HepG2 (cell line): ENCODE measurements at regions not wholly inside any gene's neighbourhood (a gene's known extent, or its start where the extent isn't known, plus 50 kb on each side); places are given as distances from the start of the nearest gene placed in this dataset.

ENCODE experiments used
- ATAC-seq: fragments of 200-7000 bp; cut with Tn5 transposase; 3 replicates; pipeline ENCODE4 v1.9.1; 2020; ENCODE audit warnings: mild to moderate bottlenecking, moderate library complexity
- BruUV-seq: library from RNA; stranded (reverse); fragments of 400-500 nt; replicated peaks from 2 replicates; lab custom pipeline; 2021; lab: Mats Ljungman, UMichigan
- CTCF ChIA-PET: fragments of 300-600 bp; formaldehyde crosslinking; extraction: SDS; loops from one replicate; lab custom pipeline; 2021; ENCODE audit warnings: low total read pairs, inconsistent platforms, low intra/inter-chr PET ratio; lab: Yijun Ruan, JAX
- POLR2A ChIA-PET: fragments of 350-600 bp; sonication (Branson Sonifier 250); formaldehyde crosslinking; loops from one replicate; lab custom pipeline; 2020; ENCODE audit warnings: antibody characterized with exemption, inconsistent platforms; lab: Yijun Ruan, JAX
- DNase-seq: peaks from one replicate; pipeline ENCODE4 v3.0.0-alpha.2; 2015; ENCODE audit warnings: low spot score
- FAIRE-seq: peaks from 3 replicates; lab custom pipeline; 2011; peaks lifted over from hg19 to GRCh38; lab: Jason Lieb, UNC
- H2AFZ ChIP-seq: one replicate; pipeline ENCODE4 v1.6.1; 2011; ENCODE audit warnings: low read length, inconsistent platforms
- H3K27ac ChIP-seq: fragments of 300-600 bp; 3 replicates; pipeline ENCODE4 v1.8.0; 2011; ENCODE audit warnings: mixed run types, mild to moderate bottlenecking, mixed read lengths, low read length, inconsistent platforms; ENCODE audit not compliant: insufficient read depth; ENCODE audit errors: extremely low read length
- H3K27me3 ChIP-seq, 2 experiments: fragments of 200-600 bp in 1 of 2; 2 replicates in 1 of 2; 3 replicates in 1 of 2; pipeline versions ENCODE4 v1.6.0 to v1.8.0; 2011; ENCODE audit warnings: low read length in 2 of 2, mild to moderate bottlenecking in 2 of 2, moderate library complexity in 2 of 2, inconsistent platforms in 1 of 2; ENCODE audit not compliant: insufficient read depth in 2 of 2, control insufficient read depth in 1 of 2
- H3K36me3 ChIP-seq, 2 experiments: fragments of 200-600 bp in 1 of 2; replicated peaks in 1 of 2; 2 replicates in 1 of 2; 3 replicates in 1 of 2; pipeline versions ENCODE4 v1.5.1 to v1.8.0; 2011; ENCODE audit warnings: low read length in 2 of 2, inconsistent platforms in 1 of 2; ENCODE audit not compliant: insufficient read depth in 2 of 2, control insufficient read depth in 1 of 2
- H3K4me1 ChIP-seq: 2 replicates; pipeline ENCODE4 v1.5.1; 2012; ENCODE audit warnings: low read length, inconsistent platforms; ENCODE audit not compliant: insufficient read depth
- H3K4me2 ChIP-seq: 2 replicates; pipeline ENCODE4 v1.6.0; 2011; ENCODE audit warnings: low read depth, low read length, inconsistent platforms
- H3K4me3 ChIP-seq, 3 experiments: fragments of 200-600 bp in 1 of 3; sonication (generic), shearing (Covaris generic) in 1 of 3; replicated peaks in 1 of 3; 2 replicates each; pipeline ENCODE4 v1.5.1; 2011 to 2016; ENCODE audit warnings: low read length in 3 of 3, inconsistent platforms in 2 of 3, low read depth in 2 of 3, mild to moderate bottlenecking in 2 of 3, control low read depth in 1 of 3, mixed read lengths in 1 of 3; ENCODE audit not compliant: insufficient read depth in 1 of 3
- H3K79me2 ChIP-seq: one replicate; pipeline ENCODE4 v1.6.1; 2011; ENCODE audit warnings: low read length, inconsistent platforms; ENCODE audit not compliant: insufficient read depth
- H3K9ac ChIP-seq: 2 replicates; pipeline ENCODE4 v1.6.0; 2011; ENCODE audit warnings: mild to moderate bottlenecking, low read depth, low read length, inconsistent platforms; ENCODE audit not compliant: insufficient read depth
- H3K9me3 ChIP-seq: 2 replicates; pipeline ENCODE4 v1.5.1; 2012; ENCODE audit warnings: mild to moderate bottlenecking, low read length
- H4K20me1 ChIP-seq: 2 replicates; pipeline ENCODE4 v1.6.0; 2011; ENCODE audit warnings: inconsistent platforms, mild to moderate bottlenecking, low read length, moderate library complexity; ENCODE audit not compliant: insufficient read depth
- ATRX ChIP-seq: sonication (generic); formaldehyde crosslinking; IDR thresholded peaks from 2 replicates; pipeline ENCODE4 v1.4.0; 2020; ENCODE audit warnings: missing genetic modification reagents, borderline replicate concordance
- EZH2 ChIP-seq: conservative IDR thresholded peaks from 2 replicates; pipeline ENCODE4 v1.6.1; 2012; ENCODE audit warnings: mild to moderate bottlenecking, low read depth, low read length, moderate library complexity
- MIER3 ChIP-seq: IDR thresholded peaks from 2 replicates; pipeline ENCODE4 v1.6.1; 2016; ENCODE audit warnings: missing compliant biosample characterization, borderline replicate concordance
- PITX1 ChIP-seq: sonication (generic); formaldehyde crosslinking; IDR thresholded peaks from 2 replicates; pipeline ENCODE4 v1.5.1; 2020; ENCODE audit warnings: mild to moderate bottlenecking, missing genetic modification reagents
- RARA ChIP-seq: IDR thresholded peaks from 2 replicates; pipeline ENCODE4 v1.6.1; 2016; ENCODE audit warnings: missing genetic modification reagents, missing compliant biosample characterization
- RCOR2 ChIP-seq: IDR thresholded peaks from 2 replicates; pipeline ENCODE4 v1.6.1; 2016; ENCODE audit warnings: missing biosample characterization, missing genetic modification reagents
- REXO4 ChIP-seq: sonication (generic); formaldehyde crosslinking; IDR thresholded peaks from 2 replicates; pipeline ENCODE4 v1.8.0; 2022; ENCODE audit warnings: missing genetic modification reagents, mild to moderate bottlenecking, borderline replicate concordance
- SNAPC5 ChIP-seq: sonication (generic); formaldehyde crosslinking; IDR thresholded peaks from 2 replicates; pipeline ENCODE4 v1.8.1; 2023; ENCODE audit warnings: mild to moderate bottlenecking, missing genetic modification reagents, borderline replicate concordance
- TRIM24 ChIP-seq: sonication (generic); formaldehyde crosslinking; IDR thresholded peaks from 2 replicates; pipeline ENCODE4 v1.8.0; 2022; ENCODE audit warnings: mild to moderate bottlenecking, missing genetic modification reagents
- ZNF101 ChIP-seq: sonication (generic); formaldehyde crosslinking; IDR thresholded peaks from 2 replicates; pipeline ENCODE4 v1.4.0; 2020; ENCODE audit warnings: mild to moderate bottlenecking, low read depth, missing genetic modification reagents, borderline replicate concordance
- ZNF207 ChIP-seq: fragments of 450-650 bp; IDR thresholded peaks from 2 replicates; pipeline ENCODE4 v1.6.1; 2016; ENCODE audit warnings: antibody characterized with exemption, borderline replicate concordance
- ZNF264 ChIP-seq: sonication (generic); formaldehyde crosslinking; IDR thresholded peaks from 2 replicates; pipeline ENCODE4 v1.4.0; 2020; ENCODE audit warnings: missing genetic modification reagents
- ZNF296 ChIP-seq: sonication (generic); formaldehyde crosslinking; conservative IDR thresholded peaks from 2 replicates; pipeline ENCODE4 v1.5.0; 2020; ENCODE audit warnings: mild to moderate bottlenecking, missing genetic modification reagents
- ZNF646 ChIP-seq: sonication (generic); formaldehyde crosslinking; IDR thresholded peaks from 2 replicates; pipeline ENCODE4 v1.9.0; 2021; ENCODE audit warnings: mild to moderate bottlenecking, missing genetic modification reagents
- ZNF724P ChIP-seq: sonication (generic); formaldehyde crosslinking; IDR thresholded peaks from 2 replicates; pipeline ENCODE4 v1.8.0; 2022; ENCODE audit warnings: missing genetic modification reagents, borderline replicate concordance
- ZNF746 ChIP-seq: sonication (generic); formaldehyde crosslinking; IDR thresholded peaks from 2 replicates; pipeline ENCODE4 v1.8.0; 2022; ENCODE audit warnings: mild to moderate bottlenecking, missing genetic modification reagents
- WGBS: methylation state at CpG from one replicate; pipeline ENCODE4 v1.1.6; 2017; ENCODE audit warnings: low lambda C conversion rate; 5-methylcytosine and 5-hydroxymethylcytosine counted together
- in situ Hi-C: cut with HindIII; loops from 2 replicates; pipeline ENCODE4 v1.10.0; 2017; ENCODE audit warnings: low pct_unique_long_range_greater_than_20kb; ENCODE audit not compliant: extremely low pct_ligation_motif_present
- intact Hi-C: fragments of 100-400 bp; cut with micrococcal nuclease; formaldehyde crosslinking; loops from one replicate; pipeline ENCODE4 v1.10.0; 2022; ENCODE audit not compliant: unreplicated experiment

- in situ Hi-C loops: no loop called here
- 0 out of 2 replicates have a peak, but pooled peaks cover 4% of the 10 kb centered on the region for H3K4me1 ChIP-seq
- WGBS: 4% methylated on average over 1 of the region's 1 CpG
- no peak overlapping the region for H3K27ac ChIP-seq
- intact Hi-C loops: no loop called here
- H3K36me3 ChIP-seq: no peaks in the 10 kb centered on the region
- no peak overlapping the region for H2AFZ ChIP-seq
- H3K9me3 ChIP-seq: no peaks in the 10 kb centered on the region
- no peak for TF ChIP-seq ZNF207
- TF ChIP-seq MIER3 (CRISPR knock-in tag): no peak
- TF ChIP-seq ATRX (CRISPR knock-in tag): no peak
- TF ChIP-seq ZNF646 (CRISPR knock-in tag): no peak
- no peak for TF ChIP-seq RARA (CRISPR knock-in tag)
- TF ChIP-seq RCOR2: no peak
- no peak for TF ChIP-seq SNAPC5 (CRISPR knock-in tag)
- no peak for TF ChIP-seq ZNF264
- TF ChIP-seq ZNF724P (CRISPR knock-in tag): no peak
- no peak for TF ChIP-seq EZH2
- no peak for TF ChIP-seq ZNF101 (CRISPR knock-in tag)
- TF ChIP-seq ZNF296 (CRISPR knock-in tag): no peak
- no peak for TF ChIP-seq PITX1 (CRISPR knock-in tag)
- TF ChIP-seq ZNF746 (CRISPR knock-in tag): no peak
- TF ChIP-seq TRIM24 (CRISPR knock-in tag): no peak
- no peak for TF ChIP-seq REXO4 (CRISPR knock-in tag)
- H3K79me2 ChIP-seq: no peaks in the 10 kb centered on the region
- no TSS peak for BruUV-seq
- no peak overlapping the region for H3K4me2 ChIP-seq
- H3K27me3 ChIP-seq: no peaks in the 10 kb centered on the region
- no peak overlapping the region for H3K9ac ChIP-seq
- ChIA-PET POLR2A (no interaction called here), CTCF (no interaction called here)
- ATAC-seq: 0 out of 3 replicates have a peak, but pooled peaks have one; percentile 23
- no peak for FAIRE-seq
- H4K20me1 ChIP-seq: no peaks in the 10 kb centered on the region
- no peak for DNase-seq
- no peak overlapping the region for H3K4me3 ChIP-seq
These were observed 70.4 kb downstream of the DIPK2A start for GRCh38 chr3:144041960-144042556.
